NCI-H1092 treated with DMSO at 0.1 percent for 48 hours (cell line): ENCODE measurements at regions not wholly inside any gene's neighbourhood (a gene's known extent, or its start where the extent isn't known, plus 50 kb on each side); places are given as distances from the start of the nearest gene placed in this dataset.

ENCODE experiments used
- DNase-seq: peaks from one replicate; lab custom pipeline; 2025; lab: John Stamatoyannopoulos, UW

GRCh38 chr2:71277536-71278103, 50.7 kb upstream of the PAIP2B start:
- no peak for DNase-seq

- DNase-seq: no peak
Observed at GRCh38 chr2:71277147-71277475, 50.2 kb upstream of the PAIP2B start.

GRCh38 chr2:71276311-71277146, 49.6 kb upstream of the PAIP2B start:
- peak; percentile 77 for DNase-seq
